IMR-90 (cell line): ENCODE measurements at regions not wholly inside any gene's neighbourhood (a gene's known extent, or its start where the extent isn't known, plus 50 kb on each side); places are given as distances from the start of the nearest gene placed in this dataset.

Source experiments
- BHLHE40 ChIP-seq: fragments of 150-350 bp; IDR thresholded peaks from 2 replicates; pipeline ENCODE4 v1.6.1; 2016; ENCODE audit warnings: mild to moderate bottlenecking, low read depth, low read length
- CTCF ChIP-seq: conservative IDR thresholded peaks from 2 replicates; pipeline ENCODE4 v1.5.1; 2012; ENCODE audit warnings: mild to moderate bottlenecking, low read depth, low read length, improper control_type of control experiment
- POLR2A ChIP-seq: IDR thresholded peaks from 2 replicates; pipeline ENCODE4 v1.6.1; 2012; ENCODE audit warnings: mild to moderate bottlenecking, low read depth, low read length

- TF ChIP-seq BHLHE40 (no peak), CTCF (no peak), POLR2A (no peak)
These were observed 139.4 kb upstream of the TENT5A start for GRCh38 chr6:81891874-81892273.
